ENCODE measurements at regions not wholly inside any gene's neighbourhood (a gene's known extent, or its start where the extent isn't known, plus 50 kb on each side); places are given as distances from the start of the nearest gene placed in this dataset.

- no peak for DNase-seq (ENCODE audit: low read depth in 2 of 2)
Measured at GRCh38 chr5:66469684-66470083, 126.5 kb upstream of the MAST4 start.

- no peak for DNase-seq (ENCODE audit: low read depth in 2 of 2)
Measured at GRCh38 chr5:66472010-66472409, 124.2 kb upstream of the MAST4 start.

GRCh38 chr5:66475731-66476130 is 120.5 kb upstream of the MAST4 start:
- DNase-seq (ENCODE audit: low read depth in 2 of 2), result no peak

- DNase-seq (ENCODE audit: low read depth in 2 of 2), result no peak
Measured at GRCh38 chr5:66477596-66477995, 118.6 kb upstream of the MAST4 start.

- DNase-seq (ENCODE audit: low read depth in 2 of 2), result no peak
Measured at GRCh38 chr5:66494437-66494836, 101.8 kb upstream of the MAST4 start.

GRCh38 chr5:66498791-66499207 is 97.4 kb upstream of the MAST4 start:
- DNase-seq (ENCODE audit: low read depth in 2 of 2), result no peak

GRCh38 chr5:66503203-66503789 is 92.9 kb upstream of the MAST4 start:
- no peak for DNase-seq (ENCODE audit: low read depth in 2 of 2)

- DNase-seq (ENCODE audit: low read depth in 2 of 2), result no peak
Measured at GRCh38 chr5:66507106-66507505, 89.1 kb upstream of the MAST4 start.

- DNase-seq (ENCODE audit: low read depth in 2 of 2), result no peak
Measured at GRCh38 chr5:66511491-66511890, 84.7 kb upstream of the MAST4 start.

GRCh38 chr5:66513130-66513529 is 83.1 kb upstream of the MAST4 start:
- DNase-seq (ENCODE audit: low read depth in 2 of 2), result no peak

GRCh38 chr5:66515209-66515608 is 81.0 kb upstream of the MAST4 start:
- DNase-seq (ENCODE audit: low read depth in 2 of 2), result no peak

GRCh38 chr5:66516550-66516949 is 79.6 kb upstream of the MAST4 start:
- no peak for DNase-seq (ENCODE audit: low read depth in 2 of 2)

GRCh38 chr5:66517351-66517750 is 78.8 kb upstream of the MAST4 start:
- no peak for DNase-seq (ENCODE audit: low read depth in 2 of 2)

GRCh38 chr5:66518052-66518451 is 78.1 kb upstream of the MAST4 start:
- no peak for DNase-seq (ENCODE audit: low read depth in 2 of 2)

- DNase-seq (ENCODE audit: low read depth in 2 of 2), result no peak
Measured at GRCh38 chr5:66518753-66519152, 77.4 kb upstream of the MAST4 start.

- no peak for DNase-seq (ENCODE audit: low read depth in 2 of 2)
Measured at GRCh38 chr5:66519626-66520025, 76.6 kb upstream of the MAST4 start.

GRCh38 chr5:66520854-66521253 is 75.3 kb upstream of the MAST4 start:
- DNase-seq (ENCODE audit: low read depth in 2 of 2), result no peak

GRCh38 chr5:66527478-66528035 is 68.6 kb upstream of the MAST4 start:
- DNase-seq (ENCODE audit: low read depth in 2 of 2), result no peak

- no peak for DNase-seq (ENCODE audit: low read depth in 2 of 2)
Measured at GRCh38 chr5:66529182-66529581, 67.0 kb upstream of the MAST4 start.

- no peak for DNase-seq (ENCODE audit: low read depth in 2 of 2)
Measured at GRCh38 chr5:66529704-66530103, 66.5 kb upstream of the MAST4 start.

GRCh38 chr5:66538126-66538525 is 58.1 kb upstream of the MAST4 start:
- DNase-seq (ENCODE audit: low read depth in 2 of 2), result no peak

- no peak for DNase-seq (ENCODE audit: low read depth in 2 of 2)
Measured at GRCh38 chr5:66538531-66538930, 57.7 kb upstream of the MAST4 start.

- DNase-seq (ENCODE audit: low read depth in 2 of 2), result no peak
Measured at GRCh38 chr5:66540078-66540477, 56.1 kb upstream of the MAST4 start.

- no peak for DNase-seq (ENCODE audit: low read depth in 2 of 2)
Measured at GRCh38 chr5:66542711-66543110, 53.5 kb upstream of the MAST4 start.
